ENCODE measurements at regions not wholly inside any gene's neighbourhood (a gene's known extent, or its start where the extent isn't known, plus 50 kb on each side); places are given as distances from the start of the nearest gene placed in this dataset.

DNA sequence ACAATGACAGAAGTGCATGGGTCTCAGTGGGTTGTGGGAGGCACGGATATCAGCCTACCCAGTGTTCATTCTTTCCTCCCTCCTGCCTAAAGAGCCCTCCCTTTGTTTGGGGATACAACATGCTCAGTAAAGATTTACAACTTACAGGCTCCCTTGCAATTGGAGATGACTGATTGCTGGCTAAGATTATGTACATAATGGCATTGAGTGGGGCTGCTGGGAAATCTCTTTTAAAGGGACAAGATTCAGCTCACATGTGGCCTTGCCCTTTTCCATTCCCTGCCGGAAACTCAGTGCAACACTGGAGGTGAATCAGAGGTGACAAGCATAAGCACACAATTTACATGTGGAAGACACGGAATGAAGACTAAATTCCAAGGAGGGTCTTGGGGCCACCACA, 83.7 kb upstream of the CHRM3 start (continued):
- no peak for TF ChIP-seq CTCF (IDR thresholded peaks at IDR 0.05 in 2 of 3, conservative IDR thresholded peaks at IDR 0.05 in 1 of 3; ENCODE audit: insufficient read depth in 2 of 3, low read depth in 1 of 3, low read length in 3 of 3)
- no peak for TF ChIP-seq RBM17 (IDR thresholded peaks at IDR 0.05; ENCODE audit: borderline replicate concordance, low read depth, low read length)
- TF ChIP-seq E2F1 (CRISPR knock-in tag; IDR thresholded peaks at IDR 0.05): no peak
- TF ChIP-seq ZNF584 (CRISPR knock-in tag; IDR thresholded peaks at IDR 0.05; ENCODE audit: low read depth): no peak
- TF ChIP-seq, protein P1, sequence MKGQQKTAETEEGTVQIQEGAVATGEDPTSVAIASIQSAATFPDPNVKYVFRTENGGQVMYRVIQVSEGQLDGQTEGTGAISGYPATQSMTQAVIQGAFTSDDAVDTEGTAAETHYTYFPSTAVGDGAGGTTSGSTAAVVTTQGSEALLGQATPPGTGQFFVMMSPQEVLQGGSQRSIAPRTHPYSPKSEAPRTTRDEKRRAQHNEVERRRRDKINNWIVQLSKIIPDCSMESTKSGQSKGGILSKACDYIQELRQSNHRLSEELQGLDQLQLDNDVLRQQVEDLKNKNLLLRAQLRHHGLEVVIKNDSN (CRISPR knock-in tag; IDR thresholded peaks at IDR 0.05): no peak
- TF ChIP-seq TRIM24 (IDR thresholded peaks at IDR 0.05): no peak
- no peak for TF ChIP-seq ZBTB43 (CRISPR knock-in tag; IDR thresholded peaks at IDR 0.05)
- TF ChIP-seq ZNF699 (CRISPR knock-in tag; IDR thresholded peaks at IDR 0.05; ENCODE audit: insufficient replicate concordance): no peak
- no peak for TF ChIP-seq GTF2F1 (IDR thresholded peaks at IDR 0.05; ENCODE audit: low read depth, low read length)
- TF ChIP-seq EP300 (IDR thresholded peaks at IDR 0.05; ENCODE audit: low read length): no peak
- no peak for TF ChIP-seq ZBTB2 (IDR thresholded peaks at IDR 0.05)
- TF ChIP-seq HDAC6 (IDR thresholded peaks at IDR 0.05; ENCODE audit: low read depth, low read length): no peak
- no peak for TF ChIP-seq PHF8 (IDR thresholded peaks at IDR 0.05; ENCODE audit: borderline replicate concordance, low read length)

All from K562 (cell line).